RPMI8226 (cell line): ENCODE measurements at regions not wholly inside any gene's neighbourhood (a gene's known extent, or its start where the extent isn't known, plus 50 kb on each side); places are given as distances from the start of the nearest gene placed in this dataset.

Experiments used
- DNase-seq: peaks from one replicate; pipeline ENCODE4 v3.0.0-alpha.2; 2015

DNA sequence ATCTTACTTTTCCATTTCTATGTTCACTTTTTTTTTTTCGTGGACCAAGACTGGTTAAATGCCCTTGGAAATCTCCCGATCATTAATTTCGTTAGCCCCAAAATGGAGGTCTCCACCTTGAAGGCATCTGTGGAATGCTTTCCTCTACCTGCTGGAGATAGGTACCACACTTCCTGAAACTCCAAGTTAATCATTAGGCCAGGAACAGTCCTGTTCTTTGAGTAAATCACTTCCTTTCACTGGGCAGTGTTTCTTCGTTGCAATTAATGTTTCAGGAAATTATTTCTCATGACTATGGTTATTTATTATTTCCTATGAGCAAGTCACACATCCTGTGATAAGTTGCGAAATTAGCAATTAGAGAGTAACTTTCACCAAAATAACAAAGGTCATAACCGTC, 225.2 kb upstream of the LYPLAL1 start:
- DNase-seq, result no peak

DNA sequence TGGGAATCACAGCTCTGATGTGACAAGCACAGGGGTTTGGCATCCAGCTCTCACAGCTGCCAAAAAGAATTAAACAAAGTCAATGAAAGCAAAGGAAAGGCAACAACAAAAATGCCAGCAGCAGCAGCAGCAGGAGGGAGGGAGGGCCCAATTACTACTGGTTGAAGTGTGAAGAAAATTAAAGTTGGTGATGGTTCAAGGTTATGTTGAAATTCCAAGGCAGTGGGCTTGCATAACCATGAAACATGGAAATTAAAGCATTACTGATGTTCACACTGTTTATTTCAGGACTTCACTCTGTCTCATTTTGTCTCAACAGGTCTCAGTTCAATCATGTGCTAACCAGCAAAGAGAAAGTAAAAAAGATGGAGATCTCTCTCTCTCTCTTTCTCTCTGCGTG, 220.3 kb upstream of the LYPLAL1 start:
- no peak for DNase-seq

GRCh38 chr1:218957971-218958370, 215.7 kb upstream of the LYPLAL1 start:
- no peak for DNase-seq

DNA sequence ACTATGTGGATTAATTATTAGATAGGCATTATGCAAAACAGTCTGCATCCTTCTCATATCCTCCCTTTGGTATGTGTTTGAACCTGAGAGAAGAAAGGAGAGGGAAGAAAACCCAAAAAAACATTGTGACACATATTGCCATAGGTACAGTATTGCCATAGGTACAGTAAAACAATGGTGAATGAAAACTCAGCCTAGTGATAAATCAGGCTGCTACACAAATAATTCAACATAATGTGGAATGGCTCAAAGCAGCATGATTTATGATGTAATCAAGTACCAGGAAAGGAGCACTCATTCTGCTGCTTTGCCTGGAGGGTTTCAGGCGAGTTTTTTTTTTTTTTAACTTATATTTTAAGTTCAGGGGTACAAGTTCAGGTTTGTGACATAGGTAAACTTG, 213.9 kb upstream of the LYPLAL1 start:
- no peak for DNase-seq

- DNase-seq, result no peak
Measured at GRCh38 chr1:218964471-218965185, 209.1 kb upstream of the LYPLAL1 start.

DNA sequence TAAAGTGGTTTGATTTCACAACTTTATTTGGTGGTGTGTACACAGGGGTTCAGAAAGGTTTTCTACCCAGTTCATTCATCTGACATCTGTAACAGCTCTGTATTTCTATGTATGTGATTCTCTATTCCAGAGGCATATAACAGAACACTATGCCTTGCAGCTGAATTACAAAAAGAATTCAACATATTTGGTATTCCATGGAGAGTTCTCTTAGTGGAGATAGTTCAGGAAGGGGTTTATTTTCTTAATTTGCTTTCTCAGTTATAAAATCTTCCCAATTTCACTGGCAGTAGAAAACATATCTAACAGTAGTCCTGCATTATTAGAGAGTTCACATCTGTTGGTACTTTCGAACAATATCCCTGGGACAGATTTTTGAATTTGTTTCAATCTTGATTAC, 207.9 kb upstream of the LYPLAL1 start:
- DNase-seq, result no peak

- no peak for DNase-seq
Measured at GRCh38 chr1:218967254-218967653, 206.4 kb upstream of the LYPLAL1 start.

GRCh38 chr1:218967836-218968235, 205.8 kb upstream of the LYPLAL1 start:
- no peak for DNase-seq

DNA sequence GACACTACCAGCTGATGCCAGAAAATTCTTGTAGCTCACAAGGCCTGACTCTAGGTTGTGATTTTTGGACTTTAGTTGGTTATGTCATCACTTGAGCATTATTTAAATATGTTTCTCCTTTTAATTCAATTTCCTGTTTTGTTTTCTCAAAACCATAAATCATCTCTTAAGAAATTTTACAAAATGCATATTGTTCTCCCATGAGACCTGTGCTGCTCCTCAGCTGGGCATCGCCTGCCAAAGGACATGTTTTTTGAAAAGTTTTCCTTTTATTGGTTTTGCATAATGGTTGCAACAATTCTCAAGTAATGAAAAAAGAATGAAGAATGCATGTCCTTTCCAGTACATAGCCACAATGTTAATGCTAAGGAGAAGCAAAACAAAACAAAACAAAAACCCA, 204.7 kb upstream of the LYPLAL1 start:
- DNase-seq, result no peak

- no peak for DNase-seq
Measured at GRCh38 chr1:218970397-218970990, 203.2 kb upstream of the LYPLAL1 start.

DNA sequence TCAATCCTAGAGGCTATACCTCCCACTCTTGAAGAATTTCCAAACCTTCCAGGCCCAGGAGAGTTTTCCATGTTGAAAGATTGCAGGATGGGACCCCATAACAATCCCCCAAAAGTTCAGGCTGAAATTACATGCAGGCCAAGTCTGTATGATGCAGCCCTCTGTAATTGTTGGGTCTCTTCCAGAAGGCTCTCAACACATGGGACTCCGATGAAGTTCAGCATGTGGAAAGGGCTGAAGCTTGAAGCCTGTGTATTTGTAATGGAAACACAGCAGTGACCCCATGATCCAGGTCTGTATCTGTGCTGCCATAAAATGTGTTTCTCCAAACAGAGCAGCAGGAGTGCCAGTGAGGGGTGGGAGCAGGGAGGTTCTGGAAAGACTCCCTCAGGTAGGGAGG, 202.5 kb upstream of the LYPLAL1 start:
- DNase-seq, result no peak

GRCh38 chr1:218980881-218981280, 192.8 kb upstream of the LYPLAL1 start:
- DNase-seq, result no peak

GRCh38 chr1:218982482-218982881, 191.2 kb upstream of the LYPLAL1 start:
- no peak for DNase-seq

DNA sequence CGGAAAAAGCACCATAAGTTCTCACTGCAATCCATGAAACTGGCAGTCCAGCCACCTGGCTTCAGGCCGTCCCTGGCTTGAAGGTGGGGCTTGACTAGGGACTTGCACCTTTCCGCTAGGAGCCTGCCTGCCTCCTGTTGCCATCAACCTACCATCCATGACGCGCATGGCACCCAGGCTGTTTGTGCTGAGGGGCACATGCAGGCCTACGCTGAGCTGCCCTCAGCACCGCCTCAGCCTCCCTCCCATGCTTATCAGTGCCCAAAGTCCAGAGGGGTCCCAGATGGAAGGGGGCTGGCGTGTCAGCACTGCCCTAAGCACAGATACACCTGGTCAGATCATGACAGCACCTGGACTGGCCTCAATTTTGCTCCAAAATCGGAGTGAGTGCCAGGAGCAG, 190.2 kb upstream of the LYPLAL1 start:
- no peak for DNase-seq

- DNase-seq, result peak; percentile 19
Measured at GRCh38 chr1:218983848-218984247, 189.8 kb upstream of the LYPLAL1 start.

DNA sequence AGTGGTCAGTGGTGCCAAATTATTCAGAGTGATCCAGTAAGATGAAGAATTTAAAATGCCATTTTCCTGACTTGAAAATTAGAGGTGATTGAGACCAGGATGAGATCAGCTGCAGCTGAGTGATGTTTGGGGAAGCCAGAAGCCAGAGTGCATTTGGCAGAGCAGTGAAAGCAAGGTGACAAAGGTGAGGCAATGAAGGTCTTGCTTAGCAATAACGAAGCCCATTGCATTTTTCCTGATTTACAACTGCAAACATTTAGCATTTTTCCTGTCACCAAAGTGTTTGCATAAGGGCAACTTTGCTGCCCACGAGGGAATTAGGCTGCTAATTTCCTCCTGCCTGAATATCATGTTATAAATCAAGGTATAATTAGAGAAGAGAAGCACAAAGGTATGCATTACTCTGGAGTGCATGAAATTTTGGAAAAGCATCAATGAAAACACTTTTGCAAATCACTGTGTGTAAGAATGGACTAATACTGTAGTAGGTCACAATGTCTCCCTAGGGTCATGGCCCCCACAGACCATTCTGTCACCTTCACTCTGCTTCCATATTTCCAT, 188.2 kb upstream of the LYPLAL1 start:
- DNase-seq, result no peak

GRCh38 chr1:218986816-218987215, 186.9 kb upstream of the LYPLAL1 start:
- no peak for DNase-seq

DNA sequence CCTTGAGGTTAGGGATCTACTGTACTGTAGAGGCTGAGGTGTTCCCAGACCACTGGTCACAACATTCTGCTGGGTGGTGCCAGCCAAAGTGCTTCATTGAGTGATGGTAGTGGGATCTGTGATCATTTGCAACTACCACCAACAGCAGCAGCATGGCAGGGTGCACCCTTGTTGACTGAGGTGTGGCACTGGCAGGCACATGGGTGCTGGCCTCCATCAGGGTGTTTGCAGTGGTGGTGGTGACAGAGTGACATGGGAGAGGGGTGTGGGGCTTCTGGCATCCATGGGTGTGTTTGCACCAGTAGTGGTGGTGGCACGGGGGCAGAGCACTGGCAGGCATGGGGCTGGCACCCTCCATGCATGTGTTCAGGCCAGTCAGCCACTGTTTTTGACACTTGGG, 183.7 kb upstream of the LYPLAL1 start:
- no peak for DNase-seq

DNA sequence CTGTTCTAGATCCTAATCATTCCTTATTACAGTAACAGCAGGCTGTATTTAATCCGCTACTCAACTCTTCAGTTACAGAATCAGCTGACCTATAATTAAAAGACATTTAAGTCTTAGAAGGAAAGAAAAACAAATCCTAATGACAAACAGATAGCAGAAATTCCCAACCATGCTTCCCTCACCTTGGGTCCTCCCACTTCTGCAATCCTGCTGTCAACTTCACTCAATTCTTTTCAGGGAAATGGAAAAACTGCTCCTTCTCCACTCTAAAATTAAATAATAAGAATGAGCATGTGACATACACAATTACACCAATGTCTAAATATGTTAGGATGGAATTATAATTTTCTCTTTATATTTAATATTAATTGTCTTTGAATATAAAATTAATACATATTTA, 182.6 kb upstream of the LYPLAL1 start:
- no peak for DNase-seq

- no peak for DNase-seq
Measured at GRCh38 chr1:218994615-218995014, 179.1 kb upstream of the LYPLAL1 start.

GRCh38 chr1:218995091-218995665, 178.5 kb upstream of the LYPLAL1 start:
- no peak for DNase-seq

DNA sequence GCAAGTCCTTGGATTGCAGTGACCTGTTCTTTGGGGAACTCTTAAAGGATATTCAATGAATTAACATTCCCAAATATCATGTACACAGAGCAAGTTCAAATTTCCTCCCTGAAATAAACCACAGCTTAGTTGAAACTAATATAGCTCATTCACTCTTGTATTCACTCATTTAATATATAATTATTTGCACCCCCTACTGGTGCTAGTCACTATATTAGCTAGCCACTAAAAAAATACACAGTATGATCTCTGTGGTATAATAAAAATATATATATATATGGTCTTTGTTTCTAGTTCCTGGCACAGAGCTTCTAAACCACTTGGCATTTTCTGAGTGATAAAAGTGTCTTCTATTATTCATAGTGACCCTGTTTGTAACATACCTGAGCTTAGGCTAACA, 177.3 kb upstream of the LYPLAL1 start:
- DNase-seq, result no peak

DNA sequence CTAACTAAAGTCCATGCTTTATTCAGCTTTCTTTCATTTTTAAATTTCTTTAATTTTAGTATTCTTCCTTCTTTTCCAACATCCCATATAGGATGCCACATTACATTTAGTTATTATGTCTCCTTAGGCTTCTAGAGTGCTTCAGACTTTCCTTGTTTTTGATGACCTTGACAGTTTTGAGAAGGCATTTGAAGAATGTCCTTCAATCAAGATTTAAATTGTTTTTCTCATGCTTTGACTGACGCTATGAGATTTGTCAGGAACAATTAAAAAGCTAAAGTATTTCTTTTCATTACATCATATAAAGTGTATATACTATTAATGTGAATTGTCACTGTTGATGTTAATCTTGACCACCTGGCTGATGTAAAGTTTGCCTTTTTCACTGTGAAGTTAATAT, 173.7 kb upstream of the LYPLAL1 start:
- no peak for DNase-seq

GRCh38 chr1:219000631-219001030, 173.0 kb upstream of the LYPLAL1 start:
- no peak for DNase-seq
